IMR-90 (cell line): ENCODE measurements at regions not wholly inside any gene's neighbourhood (a gene's known extent, or its start where the extent isn't known, plus 50 kb on each side); places are given as distances from the start of the nearest gene placed in this dataset.

Source experiments
- BHLHE40 ChIP-seq: fragments of 150-350 bp; IDR thresholded peaks from 2 replicates; pipeline ENCODE4 v1.6.1; 2016; ENCODE audit warnings: mild to moderate bottlenecking, low read depth, low read length
- CEBPB ChIP-seq: IDR thresholded peaks from 2 replicates; pipeline ENCODE4 v1.6.1; 2012; ENCODE audit warnings: low read depth, low read length, improper control_type of control experiment
- CHD1 ChIP-seq: IDR thresholded peaks from 2 replicates; pipeline ENCODE4 v1.6.1; 2012; ENCODE audit warnings: low read depth, low read length, improper control_type of control experiment
- FOS ChIP-seq: fragments of 150-350 bp; IDR thresholded peaks from 2 replicates; pipeline ENCODE4 v1.6.1; 2016; ENCODE audit warnings: low read depth, low read length
- MAFK ChIP-seq: IDR thresholded peaks from 2 replicates; pipeline ENCODE4 v1.6.1; 2012; ENCODE audit warnings: low read depth, low read length, improper control_type of control experiment
- MXI1 ChIP-seq: IDR thresholded peaks from 2 replicates; pipeline ENCODE4 v1.6.1; 2012; ENCODE audit warnings: low read depth, mild to moderate bottlenecking, low read length, moderate library complexity, borderline replicate concordance
- NFE2L2 ChIP-seq: fragments of 150-350 bp; IDR thresholded peaks from 2 replicates; pipeline ENCODE4 v1.6.1; 2016; ENCODE audit warnings: low read depth, mild to moderate bottlenecking, low read length
- POLR2A ChIP-seq: IDR thresholded peaks from 2 replicates; pipeline ENCODE4 v1.6.1; 2012; ENCODE audit warnings: mild to moderate bottlenecking, low read depth, low read length
- RAD21 ChIP-seq: IDR thresholded peaks from 2 replicates; pipeline ENCODE4 v1.6.1; 2012; ENCODE audit warnings: low read length, improper control_type of control experiment
- RCOR1 ChIP-seq: IDR thresholded peaks from 2 replicates; pipeline ENCODE4 v1.6.1; 2012; ENCODE audit warnings: mild to moderate bottlenecking, low read length, improper control_type of control experiment; ENCODE audit not compliant: insufficient replicate concordance
- RFX5 ChIP-seq: IDR thresholded peaks from 2 replicates; pipeline ENCODE4 v1.8.0; 2012; ENCODE audit warnings: low read depth, mild to moderate bottlenecking, low read length, moderate library complexity
- TF ChIP-seq, protein P1 (sequence below): conservative IDR thresholded peaks from 2 replicates; pipeline ENCODE4 v1.5.1; 2012; ENCODE audit warnings: mild to moderate bottlenecking, low read depth, low read length, improper control_type of control experiment
- TF ChIP-seq, protein P2 (sequence below): fragments of 150-350 bp; IDR thresholded peaks from 2 replicates; pipeline ENCODE4 v1.6.1; 2017; ENCODE audit warnings: mild to moderate bottlenecking, antibody characterized with exemption, low read length, low read depth

DNA sequence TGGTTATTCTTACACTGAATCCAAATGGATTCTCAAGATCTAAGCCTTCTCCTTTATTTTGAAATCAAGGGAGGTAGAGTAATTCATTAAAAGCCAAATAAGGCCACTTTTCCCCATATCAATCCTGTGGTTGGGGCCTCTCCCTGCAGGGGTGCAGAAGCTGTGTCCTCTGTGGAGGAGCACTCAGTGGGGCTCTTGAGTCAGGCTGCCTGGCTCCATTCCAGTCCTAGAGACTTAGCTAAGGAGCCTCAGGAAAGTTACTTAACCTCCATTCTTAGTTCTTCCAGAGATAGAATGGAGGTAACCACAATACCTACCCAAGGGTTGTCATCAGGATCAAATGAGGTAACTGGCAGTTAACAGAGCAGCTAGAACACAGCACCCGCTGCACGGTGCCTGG lies 564.3 kb downstream of the CMPK2 start:
- no peak for TF ChIP-seq MAFK
- TF ChIP-seq, protein P1, sequence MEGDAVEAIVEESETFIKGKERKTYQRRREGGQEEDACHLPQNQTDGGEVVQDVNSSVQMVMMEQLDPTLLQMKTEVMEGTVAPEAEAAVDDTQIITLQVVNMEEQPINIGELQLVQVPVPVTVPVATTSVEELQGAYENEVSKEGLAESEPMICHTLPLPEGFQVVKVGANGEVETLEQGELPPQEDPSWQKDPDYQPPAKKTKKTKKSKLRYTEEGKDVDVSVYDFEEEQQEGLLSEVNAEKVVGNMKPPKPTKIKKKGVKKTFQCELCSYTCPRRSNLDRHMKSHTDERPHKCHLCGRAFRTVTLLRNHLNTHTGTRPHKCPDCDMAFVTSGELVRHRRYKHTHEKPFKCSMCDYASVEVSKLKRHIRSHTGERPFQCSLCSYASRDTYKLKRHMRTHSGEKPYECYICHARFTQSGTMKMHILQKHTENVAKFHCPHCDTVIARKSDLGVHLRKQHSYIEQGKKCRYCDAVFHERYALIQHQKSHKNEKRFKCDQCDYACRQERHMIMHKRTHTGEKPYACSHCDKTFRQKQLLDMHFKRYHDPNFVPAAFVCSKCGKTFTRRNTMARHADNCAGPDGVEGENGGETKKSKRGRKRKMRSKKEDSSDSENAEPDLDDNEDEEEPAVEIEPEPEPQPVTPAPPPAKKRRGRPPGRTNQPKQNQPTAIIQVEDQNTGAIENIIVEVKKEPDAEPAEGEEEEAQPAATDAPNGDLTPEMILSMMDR: no peak
- TF ChIP-seq NFE2L2: no peak
- no peak for TF ChIP-seq POLR2A
- TF ChIP-seq, protein P2, sequence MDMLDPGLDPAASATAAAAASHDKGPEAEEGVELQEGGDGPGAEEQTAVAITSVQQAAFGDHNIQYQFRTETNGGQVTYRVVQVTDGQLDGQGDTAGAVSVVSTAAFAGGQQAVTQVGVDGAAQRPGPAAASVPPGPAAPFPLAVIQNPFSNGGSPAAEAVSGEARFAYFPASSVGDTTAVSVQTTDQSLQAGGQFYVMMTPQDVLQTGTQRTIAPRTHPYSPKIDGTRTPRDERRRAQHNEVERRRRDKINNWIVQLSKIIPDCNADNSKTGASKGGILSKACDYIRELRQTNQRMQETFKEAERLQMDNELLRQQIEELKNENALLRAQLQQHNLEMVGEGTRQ: no peak
- TF ChIP-seq BHLHE40: no peak
- no peak for TF ChIP-seq MXI1
- no peak for TF ChIP-seq RFX5
- no peak for TF ChIP-seq FOS
- no peak for TF ChIP-seq CEBPB
- no peak for TF ChIP-seq RCOR1
- no peak for TF ChIP-seq RAD21
- no peak for TF ChIP-seq CHD1
